HUES64 (cell line): ENCODE measurements at regions not wholly inside any gene's neighbourhood (a gene's known extent, or its start where the extent isn't known, plus 50 kb on each side); places are given as distances from the start of the nearest gene placed in this dataset.

Source experiments
- H3K27ac ChIP-seq: 2 replicates; pipeline ENCODE4 v1.7.0; 2013; ENCODE audit warnings: low read depth, low read length, inconsistent platforms
- H3K27me3 ChIP-seq: 2 replicates; pipeline ENCODE4 v1.6.1; 2013; ENCODE audit warnings: mild to moderate bottlenecking, low read length; ENCODE audit not compliant: insufficient read depth
- H3K36me3 ChIP-seq: 2 replicates; pipeline ENCODE4 v1.6.1; 2013; ENCODE audit warnings: mild to moderate bottlenecking, low read length; ENCODE audit not compliant: insufficient read depth
- H3K4me1 ChIP-seq: 2 replicates; pipeline ENCODE4 v1.6.1; 2013; ENCODE audit warnings: mild to moderate bottlenecking, low read length, moderate library complexity; ENCODE audit not compliant: insufficient read depth
- H3K4me3 ChIP-seq: 2 replicates; pipeline ENCODE4 v1.5.1; 2013; ENCODE audit warnings: mild to moderate bottlenecking, low read length, moderate library complexity
- H3K9ac ChIP-seq: 2 replicates; pipeline ENCODE4 v1.6.1; 2013; ENCODE audit warnings: mild to moderate bottlenecking, low read depth, low read length
- H3K9me3 ChIP-seq: 2 replicates; pipeline ENCODE4 v1.6.1; 2013; ENCODE audit warnings: low read depth, low read length; ENCODE audit not compliant: insufficient read depth
- WGBS: fragments of 150-250, 120-280 bp; methylation state at CpG from one replicate; pipeline ENCODE4 v1.1.7; 2013; ENCODE audit warnings: missing lambda C conversion rate; 5-methylcytosine and 5-hydroxymethylcytosine counted together

DNA sequence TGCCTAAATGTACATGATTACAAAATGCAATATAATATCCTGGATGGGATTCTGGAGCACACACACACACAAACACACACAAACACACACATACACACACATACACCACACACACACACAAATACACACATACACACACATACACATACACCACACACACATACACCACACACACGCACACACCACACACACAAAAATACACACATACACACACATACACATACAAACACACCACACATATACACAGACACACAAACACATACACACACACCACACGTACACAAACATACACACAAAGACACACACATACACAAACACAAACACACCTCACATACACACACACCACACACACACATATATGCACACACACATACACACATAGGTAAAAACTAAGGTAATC is 134.6 kb upstream of the SYNDIG1 start:
- no peak overlapping the region for H3K9ac ChIP-seq
- no peak overlapping the region for H3K4me3 ChIP-seq
- H3K36me3 ChIP-seq: no peaks in the 10 kb centered on the region
- no peaks in the 10 kb centered on the region for H3K4me1 ChIP-seq
- no peaks in the 10 kb centered on the region for H3K9me3 ChIP-seq
- no peaks in the 10 kb centered on the region for H3K27me3 ChIP-seq
- WGBS: 92% methylated on average over 2 of the region's 2 CpGs
- no peak overlapping the region for H3K27ac ChIP-seq

- Histone ChIP-seq H3K9me3 (no peaks in the 10 kb centered on the region), H3K9ac (no peak overlapping the region), H3K36me3 (no peaks in the 10 kb centered on the region), H3K27me3 (no peaks in the 10 kb centered on the region), H3K4me3 (no peak overlapping the region), H3K4me1 (no peaks in the 10 kb centered on the region), H3K27ac (no peak overlapping the region)
Measured at GRCh38 chr20:24332956-24333355, 136.5 kb upstream of the SYNDIG1 start.

- Histone ChIP-seq H3K27ac (no peak overlapping the region), H3K9ac (no peak overlapping the region), H3K27me3 (no peaks in the 10 kb centered on the region), H3K36me3 (no peaks in the 10 kb centered on the region), H3K9me3 (no peaks in the 10 kb centered on the region), H3K4me1 (no peaks in the 10 kb centered on the region), H3K4me3 (no peak overlapping the region)
- WGBS: 89% methylated on average over 4 of the region's 4 CpGs
Measured at GRCh38 chr20:24331939-24332338, 137.5 kb upstream of the SYNDIG1 start.

DNA sequence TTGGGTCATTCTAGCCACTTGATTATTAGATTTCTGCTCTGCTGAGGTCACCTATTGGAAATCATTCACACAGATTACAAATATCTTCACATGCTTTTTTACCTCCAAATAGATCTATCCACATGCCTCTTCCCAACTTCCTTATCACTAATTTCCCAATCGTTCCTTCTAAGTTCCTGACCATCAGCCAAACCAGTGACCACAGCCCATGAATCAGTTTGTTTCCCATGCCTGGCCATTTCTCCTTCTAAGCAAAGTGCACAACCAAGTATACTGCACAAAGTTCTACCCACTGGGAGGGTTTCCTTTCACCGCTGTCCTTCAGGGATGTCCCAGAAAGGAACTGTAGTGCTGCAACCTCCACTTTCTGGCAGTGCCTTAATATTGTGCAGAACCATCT is 140.5 kb upstream of the SYNDIG1 start:
- no peaks in the 10 kb centered on the region for H3K27me3 ChIP-seq
- H3K36me3 ChIP-seq: no peaks in the 10 kb centered on the region
- no peak overlapping the region for H3K9ac ChIP-seq
- no peak overlapping the region for H3K4me3 ChIP-seq
- 95% methylated on average over 2 of the region's 2 CpGs for WGBS
- no peaks in the 10 kb centered on the region for H3K9me3 ChIP-seq
- H3K27ac ChIP-seq: no peak overlapping the region
- 0 out of 2 replicates have a peak, but pooled peaks cover 5% of the 10 kb centered on the region for H3K4me1 ChIP-seq

GRCh38 chr20:24321973-24322372 is 147.5 kb upstream of the SYNDIG1 start:
- H3K36me3 ChIP-seq: no peaks in the 10 kb centered on the region
- 87% methylated on average over 3 of the region's 3 CpGs for WGBS

DNA sequence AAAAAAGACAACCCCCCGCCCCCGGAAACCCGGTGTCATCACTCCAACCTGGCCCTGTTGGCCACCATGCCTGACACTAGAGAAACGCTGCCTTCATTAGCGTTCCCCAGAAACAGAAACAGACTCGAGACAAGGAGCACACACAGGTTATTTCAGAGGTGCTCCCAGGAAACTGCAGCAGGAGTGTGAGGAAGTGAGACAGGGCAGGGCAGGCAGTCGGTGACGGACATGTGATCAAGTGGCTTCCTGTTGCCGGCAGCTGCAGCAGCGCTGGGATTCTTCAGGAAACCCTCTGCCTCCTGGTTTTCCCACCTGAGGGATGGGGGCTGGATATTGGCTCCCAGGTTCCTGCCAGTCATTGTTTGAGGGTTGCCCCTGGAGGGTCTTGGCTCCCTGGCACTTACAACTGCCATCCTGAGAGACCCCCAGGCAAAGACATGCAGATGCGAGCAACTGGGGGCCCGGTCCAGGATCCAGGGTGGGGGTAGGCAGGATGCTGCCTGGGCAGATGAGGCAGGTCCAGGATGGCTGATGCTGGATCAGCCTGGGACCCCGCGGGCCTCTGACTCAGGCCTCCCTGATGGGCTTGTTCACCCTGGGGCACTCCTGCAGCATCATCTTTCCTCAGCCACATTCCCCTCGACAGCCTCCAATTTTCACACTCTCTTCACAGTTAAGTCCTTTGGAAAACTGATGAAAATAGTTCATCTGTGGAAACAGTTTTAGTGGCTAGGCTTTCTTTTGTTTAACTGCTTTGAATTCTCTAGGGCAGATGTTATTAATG is 150.7 kb upstream of the SYNDIG1 start:
- no peak overlapping the region for H3K9ac ChIP-seq
- H3K27ac ChIP-seq: no peak overlapping the region
- H3K36me3 ChIP-seq: no peaks in the 10 kb centered on the region
- no peaks in the 10 kb centered on the region for H3K27me3 ChIP-seq
- WGBS: 89% methylated on average over 15 of the region's 15 CpGs
- no peaks in the 10 kb centered on the region for H3K9me3 ChIP-seq
- no peaks in the 10 kb centered on the region for H3K4me1 ChIP-seq
- H3K4me3 ChIP-seq: no peak overlapping the region

More at GRCh38 chr20:24321973-24322372, 147.5 kb upstream of the SYNDIG1 start:
- Histone ChIP-seq H3K9me3 (no peaks in the 10 kb centered on the region), H3K9ac (no peak overlapping the region), H3K4me1 (0 out of 2 replicates have a peak, but pooled peaks cover 5% of the 10 kb centered on the region), H3K4me3 (no peak overlapping the region), H3K27me3 (no peaks in the 10 kb centered on the region), H3K27ac (no peak overlapping the region)

DNA sequence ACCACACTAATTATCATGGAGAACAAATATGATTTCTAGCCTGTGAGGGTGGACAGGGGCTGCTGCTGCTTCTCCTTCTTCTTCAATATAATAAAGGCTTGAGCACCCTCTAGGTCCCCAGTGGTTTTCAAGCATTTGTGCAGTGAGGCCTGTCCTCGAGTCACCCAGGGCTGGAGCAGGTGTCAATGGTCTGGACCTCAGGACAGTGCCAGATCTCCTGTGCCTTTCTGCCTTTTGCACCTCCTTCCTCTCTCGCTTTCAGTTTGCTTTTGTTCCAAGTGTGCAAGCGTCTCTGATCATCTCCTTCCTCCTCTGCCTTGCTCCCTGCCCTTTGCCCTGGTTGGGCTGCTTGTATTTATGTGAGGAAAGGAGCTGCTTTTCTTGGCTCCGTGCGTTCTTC is 152.2 kb upstream of the SYNDIG1 start:
- no peaks in the 10 kb centered on the region for H3K36me3 ChIP-seq
- no peaks in the 10 kb centered on the region for H3K4me1 ChIP-seq
- H3K27ac ChIP-seq: no peak overlapping the region
- no peaks in the 10 kb centered on the region for H3K9me3 ChIP-seq
- no peak overlapping the region for H3K9ac ChIP-seq
- 89% methylated on average over 4 of the region's 5 CpGs for WGBS
- H3K27me3 ChIP-seq: no peaks in the 10 kb centered on the region
- no peak overlapping the region for H3K4me3 ChIP-seq

GRCh38 chr20:24316731-24317130 is 152.7 kb upstream of the SYNDIG1 start:
- Histone ChIP-seq H3K4me1 (no peaks in the 10 kb centered on the region), H3K9me3 (no peaks in the 10 kb centered on the region), H3K9ac (no peak overlapping the region), H3K27ac (no peak overlapping the region), H3K27me3 (no peaks in the 10 kb centered on the region), H3K4me3 (no peak overlapping the region), H3K36me3 (no peaks in the 10 kb centered on the region)
- WGBS: 87% methylated on average over 2 of the region's 2 CpGs

GRCh38 chr20:24314053-24314452 is 155.4 kb upstream of the SYNDIG1 start:
- no peaks in the 10 kb centered on the region for H3K36me3 ChIP-seq
- no peak overlapping the region for H3K27ac ChIP-seq
- H3K27me3 ChIP-seq: no peaks in the 10 kb centered on the region
- H3K4me1 ChIP-seq: no peaks in the 10 kb centered on the region
- H3K9me3 ChIP-seq: no peaks in the 10 kb centered on the region
- H3K9ac ChIP-seq: no peak overlapping the region
- WGBS: 90% methylated on average over 4 of the region's 4 CpGs
- no peak overlapping the region for H3K4me3 ChIP-seq

GRCh38 chr20:24309596-24309995 is 159.8 kb upstream of the SYNDIG1 start:
- no peaks in the 10 kb centered on the region for H3K27me3 ChIP-seq

DNA sequence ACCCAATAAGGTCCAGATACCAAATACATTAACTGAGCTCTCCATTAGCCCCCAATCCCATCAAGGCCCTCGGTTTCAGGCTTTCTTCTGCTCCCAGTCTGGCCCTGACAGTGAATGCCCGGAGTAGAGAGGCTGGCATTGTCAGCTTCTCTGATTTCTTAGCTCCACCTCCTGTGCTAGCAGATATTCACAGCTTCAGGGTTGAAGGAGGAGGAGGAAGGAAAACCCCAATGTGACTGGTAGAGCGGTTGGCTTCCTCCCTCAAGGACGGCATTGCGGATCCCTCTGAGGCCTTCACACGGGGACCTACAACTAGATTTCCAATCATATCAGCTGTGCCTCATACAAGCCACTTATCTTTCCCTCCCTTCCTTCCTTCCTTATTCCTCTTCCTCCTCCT is 164.1 kb upstream of the SYNDIG1 start:
- Histone ChIP-seq H3K4me1 (no peaks in the 10 kb centered on the region), H3K4me3 (no peak overlapping the region), H3K36me3 (no peaks in the 10 kb centered on the region), H3K27ac (no peak overlapping the region), H3K9ac (no peak overlapping the region), H3K27me3 (no peaks in the 10 kb centered on the region), H3K9me3 (no peaks in the 10 kb centered on the region)
- WGBS: 93% methylated on average over 6 of the region's 6 CpGs

More at GRCh38 chr20:24309596-24309995, 159.8 kb upstream of the SYNDIG1 start:
- Histone ChIP-seq H3K4me3 (no peak overlapping the region), H3K9me3 (no peaks in the 10 kb centered on the region), H3K36me3 (no peaks in the 10 kb centered on the region), H3K4me1 (no peaks in the 10 kb centered on the region), H3K27ac (no peak overlapping the region), H3K9ac (no peak overlapping the region)
- 94% methylated on average over 2 of the region's 2 CpGs for WGBS

DNA sequence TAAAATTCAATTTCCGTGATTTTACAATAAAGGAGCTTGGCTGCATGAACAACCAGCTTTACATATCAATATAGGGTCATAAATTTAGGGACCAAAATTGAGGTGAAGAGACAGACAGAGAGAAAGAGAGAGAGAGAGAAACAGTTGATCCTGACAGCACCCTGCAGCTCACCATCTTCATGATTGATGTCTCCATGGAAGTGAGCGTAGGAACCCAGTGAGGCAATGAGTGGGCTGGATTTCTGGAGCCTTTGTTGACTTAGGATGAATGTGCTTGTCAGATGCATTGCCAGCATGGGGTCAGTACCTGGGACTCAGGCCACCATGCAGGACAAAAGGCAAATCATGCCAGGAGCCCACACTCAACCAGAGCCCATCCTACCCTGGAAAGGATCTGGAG is 165.1 kb upstream of the SYNDIG1 start:
- no peaks in the 10 kb centered on the region for H3K36me3 ChIP-seq
- WGBS: 93% methylated on average over 1 of the region's 2 CpGs
- H3K9me3 ChIP-seq: no peaks in the 10 kb centered on the region
- no peak overlapping the region for H3K4me3 ChIP-seq
- H3K9ac ChIP-seq: no peak overlapping the region
- H3K4me1 ChIP-seq: no peaks in the 10 kb centered on the region
- H3K27me3 ChIP-seq: no peaks in the 10 kb centered on the region
- no peak overlapping the region for H3K27ac ChIP-seq
